Colonic mucosa (tissue), 4 donors: ENCODE measurements at regions not wholly inside any gene's neighbourhood (a gene's known extent, or its start where the extent isn't known, plus 50 kb on each side); places are given as distances from the start of the nearest gene placed in this dataset.

Experiments used
- DNase-seq: peaks from one replicate; pipeline ENCODE4 v3.0.0-alpha.2; 2020
- H3K27ac ChIP-seq: fragments of 200-600 bp; one replicate; pipeline ENCODE4 v1.8.0; 2021
- H3K27me3 ChIP-seq: fragments of 200-600 bp; one replicate; pipeline ENCODE4 v1.8.0; 2021
- H3K36me3 ChIP-seq: fragments of 200-600 bp; one replicate; pipeline ENCODE4 v1.8.0; 2021
- H3K4me1 ChIP-seq: fragments of 200-600 bp; one replicate; pipeline ENCODE4 v1.8.0; 2021; ENCODE audit warnings: mild to moderate bottlenecking
- H3K4me3 ChIP-seq: fragments of 200-600 bp; one replicate; pipeline ENCODE4 v1.8.0; 2021
- H3K9ac ChIP-seq, 2 donors: one replicate each; pipeline ENCODE4 v1.7.0; 2013; ENCODE audit warnings: control low read depth in 2 of 2, low read depth in 2 of 2, low read length in 2 of 2
- H3K9me3 ChIP-seq: fragments of 200-600 bp; one replicate; pipeline ENCODE4 v1.8.0; 2021
- CTCF ChIP-seq: fragments of 200-600 bp; IDR thresholded peaks from one replicate; pipeline ENCODE4 v1.8.0; 2022; ENCODE audit warnings: antibody characterized with exemption, mild to moderate bottlenecking
- intact Hi-C: fragments of 100-400 bp; cut with DNase I; formaldehyde crosslinking; loops from one replicate; pipeline ENCODE4 v1.14.1; 2022
- donor health status: healthy.
- donor health status: DM: no; HTN: no; CAD: no.
- donor health status: DM: no; HTN: no; CAD: no.

GRCh38 chrX:14354521-14354920, 174.8 kb upstream of the GLRA2 start:
- no peak for DNase-seq
- Histone ChIP-seq H3K4me1 (no peaks in the 10 kb centered on the region), H3K4me3 (no peak overlapping the region), H3K36me3 (no peaks in the 10 kb centered on the region), H3K9ac (no peak overlapping the region), H3K9me3 (no peaks in the 10 kb centered on the region), H3K27ac (no peak overlapping the region), H3K27me3 (no peaks in the 10 kb centered on the region)
- no peak for TF ChIP-seq CTCF
- intact Hi-C loops, result no loop called here

GRCh38 chrX:14352511-14352910, 176.8 kb upstream of the GLRA2 start:
- Histone ChIP-seq H3K36me3 (no peaks in the 10 kb centered on the region), H3K9ac (no peak overlapping the region), H3K27ac (no peak overlapping the region), H3K4me3 (no peak overlapping the region), H3K4me1 (no peaks in the 10 kb centered on the region), H3K27me3 (no peaks in the 10 kb centered on the region), H3K9me3 (no peaks in the 10 kb centered on the region)
- intact Hi-C loops, result no loop called here
- no peak for TF ChIP-seq CTCF
- no peak for DNase-seq

GRCh38 chrX:14351611-14352303, 177.6 kb upstream of the GLRA2 start:
- DNase-seq, result no peak
- Histone ChIP-seq H3K4me3 (no peak overlapping the region), H3K9me3 (no peaks in the 10 kb centered on the region), H3K27me3 (no peaks in the 10 kb centered on the region), H3K4me1 (no peaks in the 10 kb centered on the region), H3K27ac (no peak overlapping the region), H3K9ac (no peak overlapping the region), H3K36me3 (no peaks in the 10 kb centered on the region)
- no peak for TF ChIP-seq CTCF
- intact Hi-C loops, result no loop called here

GRCh38 chrX:14347523-14347922, 181.8 kb upstream of the GLRA2 start:
- intact Hi-C loops, result no loop called here
- Histone ChIP-seq H3K9me3 (no peaks in the 10 kb centered on the region), H3K9ac (no peak overlapping the region), H3K4me3 (no peak overlapping the region), H3K27me3 (no peaks in the 10 kb centered on the region), H3K36me3 (no peaks in the 10 kb centered on the region), H3K27ac (no peak overlapping the region), H3K4me1 (no peaks in the 10 kb centered on the region)
- TF ChIP-seq CTCF, result no peak
- no peak for DNase-seq

GRCh38 chrX:14344172-14344940, 185.0 kb upstream of the GLRA2 start:
- H3K36me3 ChIP-seq, result no peaks in the 10 kb centered on the region
- intact Hi-C loops, result no loop called here
- no peak for DNase-seq
- H3K27ac ChIP-seq, result no peak overlapping the region
- H3K4me1 ChIP-seq, result no peaks in the 10 kb centered on the region
- H3K9ac ChIP-seq, result no peak overlapping the region
- TF ChIP-seq CTCF, result no peak
- H3K27me3 ChIP-seq, result no peaks in the 10 kb centered on the region
- H3K9me3 ChIP-seq, result no peaks in the 10 kb centered on the region
- no peak overlapping the region for H3K4me3 ChIP-seq
